Endothelial cell of umbilical vein (primary cell): ENCODE measurements at regions not wholly inside any gene's neighbourhood (a gene's known extent, or its start where the extent isn't known, plus 50 kb on each side); places are given as distances from the start of the nearest gene placed in this dataset.

Source experiments
- BruUV-seq: library from RNA; stranded (reverse); fragments of 400-500 nt; replicated peaks from 2 replicates; lab custom pipeline; 2021; lab: Mats Ljungman, UMichigan
- CTCF ChIA-PET: fragments of 300-600, 350-600 bp; sonication (Branson Sonifier 250); formaldehyde crosslinking; loops from one replicate; lab custom pipeline; 2021; ENCODE audit warnings: antibody characterized with exemption, inconsistent platforms; lab: Charles Lee
- POLR2A ChIA-PET: fragments of 300-600, 350-600 bp; sonication (Branson Sonifier 250); formaldehyde crosslinking; loops from one replicate; lab custom pipeline; 2021; ENCODE audit warnings: antibody characterized with exemption, inconsistent platforms; lab: Charles Lee
- DNase-seq: peaks from one replicate; pipeline ENCODE4 v3.0.0-alpha.2; 2011; ENCODE audit warnings: low read depth, low spot score
- FAIRE-seq: peaks from 2 replicates; lab custom pipeline; 2011; peaks lifted over from hg19 to GRCh38; lab: Jason Lieb, UNC
- H2AFZ ChIP-seq: 2 replicates; pipeline ENCODE4 v1.6.0; 2012; ENCODE audit warnings: low read depth, low read length, control low read depth, inconsistent platforms
- H3K27ac ChIP-seq: 2 replicates; pipeline ENCODE4 v1.5.1; 2011; ENCODE audit warnings: low read depth, mild to moderate bottlenecking, control low read depth, low read length, moderate library complexity; ENCODE audit not compliant: insufficient read depth
- H3K27me3 ChIP-seq, 2 experiments: 2 replicates each; pipeline versions ENCODE4 v1.6.0 to v1.6.1; 2011; ENCODE audit warnings: low read length in 2 of 2, mixed read lengths in 1 of 2; ENCODE audit not compliant: control insufficient read depth in 2 of 2, insufficient read depth in 2 of 2
- H3K36me3 ChIP-seq, 2 experiments: 2 replicates in 1 of 2; 3 replicates in 1 of 2; pipeline ENCODE4 v1.5.1; 2011; ENCODE audit warnings: low read length in 2 of 2, mild to moderate bottlenecking in 1 of 2, moderate library complexity in 1 of 2; ENCODE audit not compliant: control insufficient read depth in 2 of 2, insufficient read depth in 2 of 2; ENCODE audit errors: extremely low read depth in 1 of 2
- H3K4me1 ChIP-seq: 3 replicates; pipeline ENCODE4 v1.5.1; 2011; ENCODE audit warnings: mild to moderate bottlenecking, low read length; ENCODE audit not compliant: control insufficient read depth, insufficient read depth; ENCODE audit errors: extremely low read depth
- H3K4me2 ChIP-seq: 2 replicates; pipeline ENCODE4 v1.6.1; 2011; ENCODE audit warnings: low read length, control low read depth, mixed read lengths; ENCODE audit not compliant: insufficient read depth
- H3K4me3 ChIP-seq, 3 experiments: fragments of 200-600 bp in 1 of 3; sonication (generic), shearing (Covaris generic) in 1 of 3; replicated peaks in 1 of 3; 2 replicates each; pipeline ENCODE4 v1.5.1; 2011 to 2016; ENCODE audit warnings: control low read depth in 3 of 3, low read length in 3 of 3, mild to moderate bottlenecking in 2 of 3, inconsistent platforms in 1 of 3, low read depth in 1 of 3, moderate library complexity in 1 of 3; ENCODE audit not compliant: insufficient read depth in 1 of 3
- H3K79me2 ChIP-seq: 2 replicates; pipeline ENCODE4 v1.6.0; 2012; ENCODE audit warnings: low read length, inconsistent platforms; ENCODE audit not compliant: control insufficient read depth, insufficient read depth
- H3K9ac ChIP-seq: replicated peaks from 2 replicates; pipeline ENCODE3; 2011; ENCODE audit warnings: low read length, control low read depth; ENCODE audit not compliant: insufficient read depth; ENCODE audit errors: extremely low read depth
- H3K9me1 ChIP-seq: replicated peaks from 3 replicates; pipeline ENCODE4 v1.6.0; 2011; ENCODE audit warnings: mild to moderate bottlenecking, low read length; ENCODE audit not compliant: control insufficient read depth, insufficient read depth; ENCODE audit errors: extremely low read depth
- H3K9me3 ChIP-seq: replicated peaks from 2 replicates; pipeline ENCODE4 v1.5.1; 2012; ENCODE audit warnings: low read length, inconsistent platforms; ENCODE audit not compliant: control insufficient read depth, insufficient read depth
- H4K20me1 ChIP-seq: replicated peaks from 2 replicates; pipeline ENCODE3; 2011; ENCODE audit warnings: mild to moderate bottlenecking, low read length; ENCODE audit not compliant: control insufficient read depth, insufficient read depth; ENCODE audit errors: extremely low read depth
- EZH2 ChIP-seq: IDR thresholded peaks from 2 replicates; pipeline ENCODE4 v1.6.1; 2012; ENCODE audit warnings: borderline replicate concordance, low read depth, mild to moderate bottlenecking, moderate library complexity, low read length, inconsistent platforms; ENCODE audit not compliant: severe bottlenecking
- FOS ChIP-seq: IDR thresholded peaks from 2 replicates; pipeline ENCODE4 v1.6.1; 2011; ENCODE audit warnings: mild to moderate bottlenecking, low read length, moderate library complexity, borderline replicate concordance; ENCODE audit not compliant: insufficient read depth
- GATA2 ChIP-seq: IDR thresholded peaks from 2 replicates; pipeline ENCODE4 v1.7.0; 2011; ENCODE audit warnings: low read depth, mild to moderate bottlenecking, moderate library complexity, mixed read lengths, low read length; ENCODE audit not compliant: insufficient read length, insufficient read depth
- JUN ChIP-seq: IDR thresholded peaks from 2 replicates; pipeline ENCODE4 v1.6.1; 2011; ENCODE audit warnings: borderline replicate concordance, low read depth; ENCODE audit not compliant: insufficient read length, insufficient read depth
- MYC ChIP-seq: IDR thresholded peaks from one replicate; pipeline ENCODE4 v1.6.1; 2011; ENCODE audit warnings: mild to moderate bottlenecking, low read depth, low read length
- POLR2A ChIP-seq: IDR thresholded peaks from 2 replicates; pipeline ENCODE4 v1.6.1; 2012; ENCODE audit warnings: low read depth, mild to moderate bottlenecking, control low read depth, low read length
- POLR2AphosphoS5 ChIP-seq: IDR thresholded peaks from 2 replicates; pipeline ENCODE4 v1.6.1; 2012; ENCODE audit warnings: low read depth, mild to moderate bottlenecking, control low read depth, low read length, moderate library complexity; ENCODE audit not compliant: insufficient read depth
- dilution Hi-C: fragments of 300-500 bp; cut with MboI; formaldehyde crosslinking; loops from one replicate; pipeline ENCODE4 v1.15.0; 2019; ENCODE audit warnings: low sequenced_read_pairs; ENCODE audit not compliant: extremely low pct_ligation_motif_present
- intact Hi-C: fragments of 100-400 bp; cut with micrococcal nuclease; formaldehyde crosslinking; loops from one replicate; pipeline ENCODE4 v1.10.0; 2022
- TF ChIP-seq, protein P1 (sequence below), 2 donors: IDR thresholded peaks; 1 replicate in 1 of 2; 2 replicates in 1 of 2; pipeline ENCODE4 v1.5.1; 2011; ENCODE audit warnings: low read length in 2 of 2, mild to moderate bottlenecking in 2 of 2, moderate library complexity in 2 of 2, control low read depth in 1 of 2, inconsistent platforms in 1 of 2, low read depth in 1 of 2; ENCODE audit not compliant: insufficient read depth in 1 of 2; ENCODE audit errors: extremely low read depth in 1 of 2
- TF ChIP-seq, protein P2 (sequence below): IDR thresholded peaks from 2 replicates; pipeline ENCODE4 v1.6.1; 2011; ENCODE audit not compliant: insufficient read depth, insufficient read length

DNA sequence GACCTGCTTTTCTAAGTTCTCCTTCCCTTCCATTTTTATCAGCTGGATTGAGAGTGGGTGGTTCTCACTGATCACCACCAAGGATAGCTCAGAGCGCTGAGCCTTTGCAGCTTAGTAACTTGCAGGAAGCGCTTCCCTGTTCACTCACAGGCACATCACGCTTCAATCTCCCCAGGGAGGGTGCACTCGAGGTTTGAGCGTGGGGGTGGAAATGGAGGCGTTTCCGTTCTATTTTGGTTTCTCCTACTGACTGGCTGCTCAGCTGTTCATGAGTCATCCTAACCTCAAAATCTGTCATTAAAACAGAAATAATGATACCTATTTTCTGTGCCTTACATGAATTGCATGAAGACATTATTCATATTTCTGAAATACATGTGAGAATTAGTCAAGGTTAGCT is 292.1 kb downstream of the SPRY2 start:
- intact Hi-C loops = loop anchor here (1.0 to 10.0 kb wide), 4 partner anchors 9 to 906 kb away; no protein-coding TSS in a partner anchor
- POLR2A ChIA-PET = no interaction called here
- CTCF ChIA-PET = interaction anchor here (0.7 to 2.9 kb wide), 12 partner anchors 11 to 930 kb away, joined by 3 to 11 read pairs (median 4); partner anchors contain the start of gene SPRY2

More for the DNA sequence above, 292.1 kb downstream of the SPRY2 start:
- H3K4me3 ChIP-seq = no peak overlapping the region
- H3K27me3 ChIP-seq = no peaks in the 10 kb centered on the region
- no peak overlapping the region for H2AFZ ChIP-seq
- H3K9me1 ChIP-seq = no peaks in the 10 kb centered on the region
- FAIRE-seq (peak; percentile 83), DNase-seq (peak; percentile 91)
- peak; percentile 88 for TF ChIP-seq POLR2AphosphoS5
- TF ChIP-seq MYC = no peak
- no peak for TF ChIP-seq EZH2
- TF ChIP-seq, protein P1, sequence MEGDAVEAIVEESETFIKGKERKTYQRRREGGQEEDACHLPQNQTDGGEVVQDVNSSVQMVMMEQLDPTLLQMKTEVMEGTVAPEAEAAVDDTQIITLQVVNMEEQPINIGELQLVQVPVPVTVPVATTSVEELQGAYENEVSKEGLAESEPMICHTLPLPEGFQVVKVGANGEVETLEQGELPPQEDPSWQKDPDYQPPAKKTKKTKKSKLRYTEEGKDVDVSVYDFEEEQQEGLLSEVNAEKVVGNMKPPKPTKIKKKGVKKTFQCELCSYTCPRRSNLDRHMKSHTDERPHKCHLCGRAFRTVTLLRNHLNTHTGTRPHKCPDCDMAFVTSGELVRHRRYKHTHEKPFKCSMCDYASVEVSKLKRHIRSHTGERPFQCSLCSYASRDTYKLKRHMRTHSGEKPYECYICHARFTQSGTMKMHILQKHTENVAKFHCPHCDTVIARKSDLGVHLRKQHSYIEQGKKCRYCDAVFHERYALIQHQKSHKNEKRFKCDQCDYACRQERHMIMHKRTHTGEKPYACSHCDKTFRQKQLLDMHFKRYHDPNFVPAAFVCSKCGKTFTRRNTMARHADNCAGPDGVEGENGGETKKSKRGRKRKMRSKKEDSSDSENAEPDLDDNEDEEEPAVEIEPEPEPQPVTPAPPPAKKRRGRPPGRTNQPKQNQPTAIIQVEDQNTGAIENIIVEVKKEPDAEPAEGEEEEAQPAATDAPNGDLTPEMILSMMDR (IDR thresholded peaks at IDR 0.05; ENCODE audit: extremely low read depth in 1 of 2, insufficient read depth in 1 of 2, low read depth in 1 of 2, low read length in 2 of 2) = no peak
- peak; percentile 88 for TF ChIP-seq GATA2
- peak; percentile 93 for TF ChIP-seq JUN
- TF ChIP-seq, protein P2, sequence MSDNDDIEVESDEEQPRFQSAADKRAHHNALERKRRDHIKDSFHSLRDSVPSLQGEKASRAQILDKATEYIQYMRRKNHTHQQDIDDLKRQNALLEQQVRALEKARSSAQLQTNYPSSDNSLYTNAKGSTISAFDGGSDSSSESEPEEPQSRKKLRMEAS = no peak
- peak; percentile 99 for TF ChIP-seq FOS
- TF ChIP-seq POLR2A = no peak
- no peaks in the 10 kb centered on the region for H3K79me2 ChIP-seq
- H3K4me1 ChIP-seq = peaks cover 26% of the 10 kb centered on the region
- H4K20me1 ChIP-seq = no peaks in the 10 kb centered on the region
- BruUV-seq = no TSS peak
- H3K9ac ChIP-seq = no peak overlapping the region
- H3K27ac ChIP-seq = peak overlapping the region; percentile 36
- H3K4me2 ChIP-seq = peak overlapping the region; percentile 40
- dilution Hi-C loops = loop anchor here (25.0 kb wide), 1 partner anchor 288 kb away; the partner anchor contains the start of gene SPRY2
- H3K36me3 ChIP-seq = no peaks in the 10 kb centered on the region
- no peaks in the 10 kb centered on the region for H3K9me3 ChIP-seq
